ENCODE measurements at regions not wholly inside any gene's neighbourhood (a gene's known extent, or its start where the extent isn't known, plus 50 kb on each side); places are given as distances from the start of the nearest gene placed in this dataset.
"Not testable (repeated sequence)": the region's sequence is repeated elsewhere in the genome, so short reads cannot be mapped to it uniquely, and the experiment has no call there.

- Mint-ChIP-seq H3K27ac (no peak overlapping the region), H3K36me3 (no peaks in the 10 kb centered on the region), H3K9me3 (no peaks in the 10 kb centered on the region)
- no peak for ATAC-seq
- no peak for DNase-seq (ENCODE audit: low spot score in 2 of 2)
Observed at GRCh38 chr12:124115496-124115895, 142.5 kb downstream of the ZNF664 start.

GRCh38 chr12:124115976-124116690 is 143.1 kb downstream of the ZNF664 start:
- no peaks in the 10 kb centered on the region for H3K36me3 Mint-ChIP-seq

GRCh38 chr12:124120739-124121138 is 147.7 kb downstream of the ZNF664 start:
- ATAC-seq: no peak
- H3K9me3 Mint-ChIP-seq: no peaks in the 10 kb centered on the region
- H3K36me3 Mint-ChIP-seq: no peaks in the 10 kb centered on the region
- H3K27ac Mint-ChIP-seq: no peak overlapping the region
- no peak for DNase-seq (ENCODE audit: low spot score in 2 of 2)

More at GRCh38 chr12:124115976-124116690, 143.1 kb downstream of the ZNF664 start:
- no peak for DNase-seq (ENCODE audit: low spot score in 2 of 2)
- Mint-ChIP-seq H3K27ac (no peak overlapping the region), H3K9me3 (no peaks in the 10 kb centered on the region)
- no peak for ATAC-seq

GRCh38 chr12:124122722-124123121 is 149.7 kb downstream of the ZNF664 start:
- no peak overlapping the region for H3K27ac Mint-ChIP-seq
- H3K36me3 Mint-ChIP-seq: no peaks in the 10 kb centered on the region
- ATAC-seq (no peak), DNase-seq (ENCODE audit: low spot score in 2 of 2) (no peak)
- H3K9me3 Mint-ChIP-seq: no peaks in the 10 kb centered on the region

- Mint-ChIP-seq H3K36me3 (no peaks in the 10 kb centered on the region), H3K9me3 (no peaks in the 10 kb centered on the region), H3K27ac (no peak overlapping the region)
- ATAC-seq: no peak
- DNase-seq (ENCODE audit: low spot score in 2 of 2): no peak
Observed at GRCh38 chr12:124123296-124124000, 150.4 kb downstream of the ZNF664 start.

GRCh38 chr12:124125203-124125871 is 152.3 kb downstream of the ZNF664 start:
- no peak for DNase-seq (ENCODE audit: low spot score in 2 of 2)
- no peak overlapping the region for H3K27ac Mint-ChIP-seq
- H3K9me3 Mint-ChIP-seq: no peaks in the 10 kb centered on the region
- no peak for ATAC-seq
- H3K36me3 Mint-ChIP-seq: no peaks in the 10 kb centered on the region

GRCh38 chr12:124126950-124127655 is 154.1 kb downstream of the ZNF664 start:
- H3K27ac Mint-ChIP-seq: no peak overlapping the region
- no peak for DNase-seq (ENCODE audit: low spot score in 2 of 2)
- no peaks in the 10 kb centered on the region for H3K36me3 Mint-ChIP-seq
- H3K9me3 Mint-ChIP-seq: no peaks in the 10 kb centered on the region
- ATAC-seq: peak in 1 of 2 donors; percentile 24

GRCh38 chr12:124129132-124129531 is 156.1 kb downstream of the ZNF664 start:
- ATAC-seq: no peak
- DNase-seq (ENCODE audit: low spot score in 2 of 2): no peak
- Mint-ChIP-seq H3K27ac (no peak overlapping the region), H3K36me3 (no peaks in the 10 kb centered on the region), H3K9me3 (no peaks in the 10 kb centered on the region)

GRCh38 chr12:124130691-124131591 is 157.9 kb downstream of the ZNF664 start:
- ATAC-seq (no peak), DNase-seq (ENCODE audit: low spot score in 2 of 2) (no peak)
- H3K36me3 Mint-ChIP-seq: no peaks in the 10 kb centered on the region

GRCh38 chr12:124131659-124132058 is 158.6 kb downstream of the ZNF664 start:
- H3K36me3 Mint-ChIP-seq: no peaks in the 10 kb centered on the region
- H3K9me3 Mint-ChIP-seq: no peaks in the 10 kb centered on the region
- ATAC-seq (no peak), DNase-seq (ENCODE audit: low spot score in 2 of 2) (no peak)
- no peak overlapping the region for H3K27ac Mint-ChIP-seq

More at GRCh38 chr12:124130691-124131591, 157.9 kb downstream of the ZNF664 start:
- H3K9me3 Mint-ChIP-seq: no peaks in the 10 kb centered on the region
- no peak overlapping the region for H3K27ac Mint-ChIP-seq

- H3K36me3 Mint-ChIP-seq: no peaks in the 10 kb centered on the region
- H3K27ac Mint-ChIP-seq: no peak overlapping the region
- DNase-seq (ENCODE audit: low spot score in 2 of 2) (no peak), ATAC-seq (no peak)
- H3K9me3 Mint-ChIP-seq: peaks cover 5% of the 10 kb centered on the region in 2 donors
Observed at GRCh38 chr12:124132530-124132929, 159.5 kb downstream of the ZNF664 start.

GRCh38 chr12:124136796-124137195 is 158.1 kb upstream of the RFLNA start:
- Mint-ChIP-seq H3K36me3 (peaks cover 5 to 7% of the 10 kb centered on the region in 2 donors), H3K27ac (no peak overlapping the region), H3K9me3 (peaks cover 10 to 13% of the 10 kb centered on the region in 2 donors)
- ATAC-seq (no peak), DNase-seq (ENCODE audit: low spot score in 2 of 2) (no peak)

- Mint-ChIP-seq H3K27ac (no peak overlapping the region), H3K9me3 (peaks cover 21 to 28% of the 10 kb centered on the region in 2 donors), H3K36me3 (peaks cover 20 to 23% of the 10 kb centered on the region in 2 donors)
- no peak for DNase-seq (ENCODE audit: low spot score in 2 of 2)
- no peak for ATAC-seq
Observed at GRCh38 chr12:124140944-124141486, 153.9 kb upstream of the RFLNA start.

- not testable (repeated sequence) for H3K27ac Mint-ChIP-seq; ATAC-seq; DNase-seq (ENCODE audit: low spot score in 2 of 2)
- peaks cover 21 to 28% of the 10 kb centered on the region in 2 donors for H3K9me3 Mint-ChIP-seq
- peaks cover 20 to 23% of the 10 kb centered on the region in 2 donors for H3K36me3 Mint-ChIP-seq
Observed at GRCh38 chr12:124141611-124142010, 153.3 kb upstream of the RFLNA start.

- Mint-ChIP-seq H3K9me3 (peaks cover 16 to 23% of the 10 kb centered on the region in 2 donors), H3K36me3 (peaks cover 20 to 23% of the 10 kb centered on the region in 2 donors), H3K27ac (no peak overlapping the region)
- DNase-seq (ENCODE audit: low spot score in 2 of 2): no peak
- no peak for ATAC-seq
Observed at GRCh38 chr12:124142395-124143035, 152.4 kb upstream of the RFLNA start.
